ELF-1 (cell line): ENCODE measurements at regions not wholly inside any gene's neighbourhood (a gene's known extent, or its start where the extent isn't known, plus 50 kb on each side); places are given as distances from the start of the nearest gene placed in this dataset.

ENCODE experiments used
- DNase-seq: peaks from one replicate; pipeline ENCODE4 v3.0.0-alpha.2; 2016; ENCODE audit warnings: low read depth, low spot score

GRCh38 chr12:127064207-127064606, 1202.8 kb upstream of the TMEM132C start:
- DNase-seq, result no peak

- no peak for DNase-seq
Observed at GRCh38 chr12:127065595-127065994, 1201.4 kb upstream of the TMEM132C start.

GRCh38 chr12:127070515-127071157, 1196.3 kb upstream of the TMEM132C start:
- no peak for DNase-seq

- no peak for DNase-seq
Observed at GRCh38 chr12:127074161-127074560, 1192.8 kb upstream of the TMEM132C start.

GRCh38 chr12:127075981-127076380, 1191.0 kb upstream of the TMEM132C start:
- no peak for DNase-seq

GRCh38 chr12:127077262-127078045, 1189.5 kb upstream of the TMEM132C start:
- DNase-seq, result no peak

GRCh38 chr12:127078577-127079350, 1188.2 kb upstream of the TMEM132C start:
- DNase-seq, result no peak

- DNase-seq, result no peak
Observed at GRCh38 chr12:127079636-127080035, 1187.3 kb upstream of the TMEM132C start.

GRCh38 chr12:127081058-127081457, 1185.9 kb upstream of the TMEM132C start:
- DNase-seq, result no peak

GRCh38 chr12:127083008-127083949, 1183.7 kb upstream of the TMEM132C start:
- DNase-seq, result no peak

GRCh38 chr12:127101076-127101475, 1165.9 kb upstream of the TMEM132C start:
- no peak for DNase-seq

GRCh38 chr12:127106041-127106440, 1160.9 kb upstream of the TMEM132C start:
- DNase-seq, result no peak

GRCh38 chr12:127106697-127107096, 1160.3 kb upstream of the TMEM132C start:
- DNase-seq, result no peak

GRCh38 chr12:127107744-127108143, 1159.2 kb upstream of the TMEM132C start:
- no peak for DNase-seq

GRCh38 chr12:127108360-127109215, 1158.4 kb upstream of the TMEM132C start:
- peak; percentile 13 for DNase-seq

- no peak for DNase-seq
Observed at GRCh38 chr12:127113945-127114344, 1153.0 kb upstream of the TMEM132C start.

GRCh38 chr12:127115468-127116035, 1151.4 kb upstream of the TMEM132C start:
- DNase-seq, result no peak

- no peak for DNase-seq
Observed at GRCh38 chr12:127118251-127118650, 1148.7 kb upstream of the TMEM132C start.

- no peak for DNase-seq
Observed at GRCh38 chr12:127119600-127120140, 1147.3 kb upstream of the TMEM132C start.

- no peak for DNase-seq
Observed at GRCh38 chr12:127120851-127121250, 1146.1 kb upstream of the TMEM132C start.
